Activated T-cell treated with anti-CD3 and anti-CD28 coated beads, Interleukin-2, amount 50 U/mL, for 24 hours (primary cell): ENCODE measurements at regions not wholly inside any gene's neighbourhood (a gene's known extent, or its start where the extent isn't known, plus 50 kb on each side); places are given as distances from the start of the nearest gene placed in this dataset.

Experiments used
- DNase-seq: peaks from one replicate; pipeline ENCODE4 v3.0.0-alpha.2; 2020
- H3K27ac Mint-ChIP-seq: 2 replicates; pipeline ENCODE4 v1.8.0; 2020; ENCODE audit warnings: mild to moderate bottlenecking, mixed read lengths
- H3K27me3 Mint-ChIP-seq: 2 replicates; pipeline ENCODE4 v1.8.0; 2020; ENCODE audit warnings: mixed read lengths
- H3K36me3 Mint-ChIP-seq: 2 replicates; pipeline ENCODE4 v1.8.0; 2020; ENCODE audit warnings: low read depth, mixed read lengths
- H3K4me1 Mint-ChIP-seq: 2 replicates; pipeline ENCODE4 v1.8.0; 2020; ENCODE audit warnings: low read depth, mixed read lengths
- H3K4me3 Mint-ChIP-seq: 2 replicates; pipeline ENCODE4 v1.8.0; 2020; ENCODE audit warnings: mild to moderate bottlenecking, moderate library complexity, mixed read lengths
- H3K9me3 Mint-ChIP-seq: 2 replicates; pipeline ENCODE4 v1.8.0; 2020; ENCODE audit warnings: mixed read lengths

GRCh38 chr5:106940301-106940846 is 730.4 kb downstream of the EFNA5 start:
- H3K4me3 Mint-ChIP-seq = no peak overlapping the region
- no peaks in the 10 kb centered on the region for H3K36me3 Mint-ChIP-seq
- no peaks in the 10 kb centered on the region for H3K4me1 Mint-ChIP-seq
- no peak overlapping the region for H3K27ac Mint-ChIP-seq
- H3K27me3 Mint-ChIP-seq = no peaks in the 10 kb centered on the region
- no peak for DNase-seq
- H3K9me3 Mint-ChIP-seq = peaks cover 4% of the 10 kb centered on the region

- Mint-ChIP-seq H3K27ac (no peak overlapping the region), H3K4me3 (no peak overlapping the region), H3K27me3 (no peaks in the 10 kb centered on the region), H3K4me1 (no peaks in the 10 kb centered on the region), H3K36me3 (no peaks in the 10 kb centered on the region), H3K9me3 (no peaks in the 10 kb centered on the region)
- DNase-seq = no peak
Measured at GRCh38 chr5:106923409-106923808, 747.3 kb downstream of the EFNA5 start.

GRCh38 chr5:106921567-106921966 is 749.2 kb downstream of the EFNA5 start:
- DNase-seq = no peak
- H3K4me3 Mint-ChIP-seq = no peak overlapping the region
- no peaks in the 10 kb centered on the region for H3K36me3 Mint-ChIP-seq
- no peaks in the 10 kb centered on the region for H3K4me1 Mint-ChIP-seq
- no peaks in the 10 kb centered on the region for H3K9me3 Mint-ChIP-seq
- no peaks in the 10 kb centered on the region for H3K27me3 Mint-ChIP-seq
- H3K27ac Mint-ChIP-seq = no peak overlapping the region

- H3K36me3 Mint-ChIP-seq = no peaks in the 10 kb centered on the region
- no peaks in the 10 kb centered on the region for H3K4me1 Mint-ChIP-seq
- H3K27ac Mint-ChIP-seq = no peak overlapping the region
- no peak for DNase-seq
- no peaks in the 10 kb centered on the region for H3K27me3 Mint-ChIP-seq
- H3K4me3 Mint-ChIP-seq = no peak overlapping the region
- H3K9me3 Mint-ChIP-seq = peaks cover 3% of the 10 kb centered on the region
Measured at GRCh38 chr5:106910486-106910885, 760.3 kb downstream of the EFNA5 start.

GRCh38 chr5:106909716-106910115 is 761.0 kb downstream of the EFNA5 start:
- H3K27me3 Mint-ChIP-seq = no peaks in the 10 kb centered on the region
- no peak overlapping the region for H3K4me3 Mint-ChIP-seq
- DNase-seq = no peak
- H3K36me3 Mint-ChIP-seq = no peaks in the 10 kb centered on the region
- no peaks in the 10 kb centered on the region for H3K4me1 Mint-ChIP-seq
- no peak overlapping the region for H3K27ac Mint-ChIP-seq
- H3K9me3 Mint-ChIP-seq = peaks cover 3% of the 10 kb centered on the region

- H3K9me3 Mint-ChIP-seq = peaks cover 2% of the 10 kb centered on the region
Measured at GRCh38 chr5:106907979-106908378, 762.8 kb downstream of the EFNA5 start.

GRCh38 chr5:106906199-106906598 is 764.5 kb downstream of the EFNA5 start:
- Mint-ChIP-seq H3K9me3 (no peaks in the 10 kb centered on the region), H3K4me1 (no peaks in the 10 kb centered on the region), H3K4me3 (no peak overlapping the region), H3K27ac (no peak overlapping the region), H3K36me3 (no peaks in the 10 kb centered on the region), H3K27me3 (no peaks in the 10 kb centered on the region)
- no peak for DNase-seq

More at GRCh38 chr5:106907979-106908378, 762.8 kb downstream of the EFNA5 start:
- no peak for DNase-seq
- Mint-ChIP-seq H3K27me3 (no peaks in the 10 kb centered on the region), H3K4me1 (no peaks in the 10 kb centered on the region), H3K27ac (no peak overlapping the region), H3K4me3 (no peak overlapping the region), H3K36me3 (no peaks in the 10 kb centered on the region)

GRCh38 chr5:106894964-106895363 is 775.8 kb downstream of the EFNA5 start:
- Mint-ChIP-seq H3K9me3 (peaks cover 4% of the 10 kb centered on the region), H3K27me3 (no peaks in the 10 kb centered on the region), H3K27ac (no peak overlapping the region), H3K4me1 (no peaks in the 10 kb centered on the region), H3K36me3 (no peaks in the 10 kb centered on the region), H3K4me3 (no peak overlapping the region)
- DNase-seq = no peak

- H3K36me3 Mint-ChIP-seq = no peaks in the 10 kb centered on the region
- no peaks in the 10 kb centered on the region for H3K9me3 Mint-ChIP-seq
- H3K27ac Mint-ChIP-seq = no peak overlapping the region
- no peaks in the 10 kb centered on the region for H3K27me3 Mint-ChIP-seq
- H3K4me3 Mint-ChIP-seq = no peak overlapping the region
- no peaks in the 10 kb centered on the region for H3K4me1 Mint-ChIP-seq
- no peak for DNase-seq
Measured at GRCh38 chr5:106882035-106882434, 788.7 kb downstream of the EFNA5 start.

- Mint-ChIP-seq H3K4me1 (no peaks in the 10 kb centered on the region), H3K27ac (no peak overlapping the region), H3K36me3 (no peaks in the 10 kb centered on the region), H3K27me3 (no peaks in the 10 kb centered on the region), H3K4me3 (no peak overlapping the region), H3K9me3 (no peaks in the 10 kb centered on the region)
- DNase-seq = no peak
Measured at GRCh38 chr5:106880656-106881055, 790.1 kb downstream of the EFNA5 start.

- no peaks in the 10 kb centered on the region for H3K36me3 Mint-ChIP-seq
- DNase-seq = no peak
- H3K4me1 Mint-ChIP-seq = no peaks in the 10 kb centered on the region
- H3K27ac Mint-ChIP-seq = no peak overlapping the region
- peaks cover under 1% of the 10 kb centered on the region for H3K9me3 Mint-ChIP-seq
- H3K27me3 Mint-ChIP-seq = no peaks in the 10 kb centered on the region
- no peak overlapping the region for H3K4me3 Mint-ChIP-seq
Measured at GRCh38 chr5:106877881-106878280, 792.9 kb downstream of the EFNA5 start.

- no peaks in the 10 kb centered on the region for H3K27me3 Mint-ChIP-seq
- H3K4me3 Mint-ChIP-seq = no peak overlapping the region
- H3K9me3 Mint-ChIP-seq = peaks cover 3% of the 10 kb centered on the region
- no peaks in the 10 kb centered on the region for H3K4me1 Mint-ChIP-seq
- no peak overlapping the region for H3K27ac Mint-ChIP-seq
- DNase-seq = no peak
- no peaks in the 10 kb centered on the region for H3K36me3 Mint-ChIP-seq
Measured at GRCh38 chr5:106876665-106877194, 794.0 kb downstream of the EFNA5 start.

- Mint-ChIP-seq H3K27ac (no peak overlapping the region), H3K27me3 (no peaks in the 10 kb centered on the region), H3K4me3 (no peak overlapping the region), H3K9me3 (peaks cover 3% of the 10 kb centered on the region), H3K36me3 (no peaks in the 10 kb centered on the region), H3K4me1 (no peaks in the 10 kb centered on the region)
- DNase-seq = no peak
Measured at GRCh38 chr5:106876298-106876622, 794.5 kb downstream of the EFNA5 start.

GRCh38 chr5:106875591-106876297 is 795.0 kb downstream of the EFNA5 start:
- no peak overlapping the region for H3K27ac Mint-ChIP-seq
- no peaks in the 10 kb centered on the region for H3K36me3 Mint-ChIP-seq
- peaks cover 3% of the 10 kb centered on the region for H3K9me3 Mint-ChIP-seq
- no peaks in the 10 kb centered on the region for H3K27me3 Mint-ChIP-seq
- no peak overlapping the region for H3K4me3 Mint-ChIP-seq
- no peak for DNase-seq
- H3K4me1 Mint-ChIP-seq = no peaks in the 10 kb centered on the region

- Mint-ChIP-seq H3K36me3 (no peaks in the 10 kb centered on the region), H3K9me3 (peaks cover 3% of the 10 kb centered on the region), H3K4me3 (no peak overlapping the region), H3K27ac (no peak overlapping the region), H3K4me1 (no peaks in the 10 kb centered on the region), H3K27me3 (no peaks in the 10 kb centered on the region)
- no peak for DNase-seq
Measured at GRCh38 chr5:106874974-106875373, 795.8 kb downstream of the EFNA5 start.
